HG03571 (cell line): ENCODE measurements at regions not wholly inside any gene's neighbourhood (a gene's known extent, or its start where the extent isn't known, plus 50 kb on each side); places are given as distances from the start of the nearest gene placed in this dataset.

ENCODE experiments used
- ATAC-seq: cut with Tn5 transposase; IDR thresholded peaks from one replicate; pipeline ENCODE4 v1.9.1; 2021; ENCODE audit not compliant: unreplicated experiment

DNA sequence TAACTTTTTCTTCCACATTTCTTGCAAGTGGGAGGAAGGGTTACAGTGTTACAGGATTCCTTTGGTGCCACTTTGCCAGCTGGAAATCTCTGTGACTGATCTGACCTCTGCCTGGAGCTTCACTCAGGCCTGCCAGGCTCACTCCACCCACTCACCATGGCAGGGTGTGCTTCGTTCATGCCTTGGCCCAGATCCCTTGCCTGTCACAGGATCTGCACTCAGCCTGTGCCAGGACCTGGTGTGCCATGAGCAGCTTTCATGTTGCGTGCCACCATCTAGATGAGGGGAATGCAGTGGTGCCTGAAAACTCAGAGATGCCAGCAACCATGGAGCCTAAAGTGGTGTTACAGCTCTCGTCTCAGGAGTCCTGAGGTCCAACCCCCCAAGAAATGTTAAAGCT lies 2596.4 kb downstream of the PCDH7 start:
- no peak for ATAC-seq

DNA sequence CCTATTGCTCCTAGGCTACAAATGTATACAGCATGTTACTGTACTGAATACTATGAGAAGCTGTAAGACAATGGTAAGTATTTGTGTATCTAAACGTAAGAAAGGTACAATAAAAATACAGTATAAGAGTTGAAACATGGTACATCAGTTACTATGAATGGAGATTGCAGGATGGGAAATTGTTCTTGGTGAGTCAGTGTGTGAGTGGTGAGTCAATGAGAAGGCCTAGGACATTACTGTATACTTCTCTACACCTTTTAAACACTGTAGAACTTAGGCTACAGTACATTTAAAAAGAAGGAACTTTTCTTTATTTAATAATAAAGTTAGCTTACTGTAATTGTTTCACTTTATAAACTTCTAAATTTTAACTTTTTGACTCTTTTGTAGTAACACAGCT lies 2603.2 kb downstream of the PCDH7 start:
- no peak for ATAC-seq

DNA sequence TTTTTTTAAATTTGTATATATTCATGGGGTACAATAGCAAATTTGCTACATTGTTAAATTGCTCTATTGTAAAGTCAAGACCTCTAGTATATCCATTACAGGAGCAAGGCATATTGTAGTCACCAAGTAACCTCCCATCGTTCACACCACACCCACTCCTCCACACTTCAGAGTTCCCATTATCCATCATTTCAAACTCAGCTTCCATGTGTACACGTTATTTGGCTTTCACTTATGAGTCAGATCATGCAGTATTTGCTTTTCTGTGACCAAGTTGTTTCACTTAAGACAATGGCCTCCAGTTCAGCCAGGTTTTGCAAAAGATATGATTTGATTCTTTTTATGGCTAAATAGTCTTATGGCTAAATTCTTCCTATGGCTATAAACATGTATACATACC lies 2614.2 kb downstream of the PCDH7 start:
- no peak for ATAC-seq

DNA sequence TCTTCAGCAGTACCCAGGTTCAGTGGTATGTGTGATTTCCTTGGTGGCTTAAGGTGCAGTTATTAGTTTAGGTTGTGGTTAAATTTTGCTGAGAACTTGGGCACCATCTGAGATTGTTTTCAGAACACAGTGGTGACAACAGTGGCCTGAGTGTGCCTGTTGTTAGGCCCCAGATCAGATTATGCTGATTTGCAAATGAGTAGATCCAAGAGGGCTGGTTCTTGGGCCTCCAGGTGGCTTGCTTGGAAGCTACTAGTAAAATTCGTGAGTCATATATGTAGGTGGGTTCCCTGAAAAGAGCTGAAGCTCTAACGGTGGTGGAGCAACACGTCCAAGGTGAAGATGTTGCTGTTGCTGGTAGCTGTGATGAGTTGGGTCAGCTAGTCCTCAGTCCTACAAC lies 2619.6 kb downstream of the PCDH7 start:
- no peak for ATAC-seq

DNA sequence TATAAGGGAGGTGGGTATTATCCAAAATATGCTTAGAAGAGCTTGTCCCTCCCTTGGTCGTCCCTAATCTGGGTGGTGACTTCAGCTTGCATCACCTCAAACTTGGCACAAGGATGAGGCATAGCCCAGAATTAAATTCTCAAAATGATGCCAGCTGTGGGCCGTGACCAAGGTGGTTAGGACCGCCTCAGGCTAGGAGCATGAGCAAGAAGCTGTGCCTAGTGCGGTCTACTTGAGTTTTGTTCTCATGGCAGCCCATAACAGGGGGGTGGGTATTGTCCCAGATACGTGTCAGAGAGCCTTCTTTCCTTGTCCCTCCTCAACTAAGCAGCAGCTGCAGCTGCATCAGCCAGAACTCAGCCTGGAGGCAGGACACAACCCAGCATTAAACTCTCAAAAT lies 2620.0 kb downstream of the PCDH7 start:
- ATAC-seq = no peak

DNA sequence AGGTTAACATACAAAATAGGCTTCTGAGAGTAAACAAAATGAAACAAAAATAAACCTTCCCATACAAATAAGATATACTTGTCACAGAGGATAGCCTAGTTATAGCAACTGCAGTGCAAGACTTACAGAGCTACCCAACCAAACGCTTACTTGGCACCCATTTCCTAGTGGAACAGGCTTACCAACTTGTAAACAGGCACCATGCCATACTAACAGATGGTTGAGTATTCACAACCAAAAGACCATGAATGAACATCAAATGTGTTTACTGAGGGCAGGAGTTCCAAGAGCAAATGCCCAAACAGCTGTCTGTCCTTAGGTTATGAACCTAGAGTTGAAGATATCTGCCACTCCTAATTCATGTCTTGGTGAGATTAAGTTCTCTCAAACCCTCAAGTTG lies 2629.2 kb downstream of the PCDH7 start:
- no peak for ATAC-seq

DNA sequence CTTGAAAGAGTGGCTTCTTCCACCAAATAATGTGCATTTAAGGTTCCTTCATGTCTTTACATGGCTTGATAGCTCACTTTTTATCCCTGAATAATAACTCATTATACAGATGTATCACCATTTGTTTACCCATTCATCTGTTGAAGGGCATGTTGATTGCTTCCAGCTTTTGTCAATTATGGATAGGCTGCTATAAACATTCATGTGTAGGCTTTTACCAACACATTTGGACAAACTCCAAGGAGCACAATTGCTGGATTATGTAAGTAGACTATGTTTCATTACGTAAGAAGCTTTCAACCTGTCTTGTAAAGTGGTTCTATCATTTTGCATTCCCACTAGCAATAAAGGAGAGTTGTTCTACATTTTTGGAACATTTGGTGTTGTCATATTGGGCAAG lies 2637.0 kb downstream of the PCDH7 start:
- ATAC-seq = no peak

- no peak for ATAC-seq
Observed at GRCh38 chr4:33369446-33369845, 2649.3 kb downstream of the PCDH7 start.

DNA sequence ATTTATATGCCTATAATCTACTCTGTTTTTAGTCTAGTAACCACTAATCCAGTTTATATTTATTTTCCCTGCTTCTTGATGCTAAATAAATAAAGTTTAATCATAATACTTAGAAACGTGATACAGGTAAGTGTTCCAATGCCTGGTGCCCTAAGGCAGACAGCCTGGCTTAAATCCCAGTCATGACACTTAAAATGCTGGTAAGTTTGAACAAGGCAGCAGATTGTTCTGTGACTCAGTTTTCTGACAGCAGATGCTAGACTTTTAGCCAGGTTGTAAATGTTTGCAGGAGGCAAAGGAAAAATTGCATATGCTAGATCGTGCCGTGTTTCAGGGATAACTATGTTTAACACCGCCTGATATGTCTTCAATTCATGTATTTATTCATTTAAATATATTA lies 2661.6 kb downstream of the PCDH7 start:
- ATAC-seq = no peak

DNA sequence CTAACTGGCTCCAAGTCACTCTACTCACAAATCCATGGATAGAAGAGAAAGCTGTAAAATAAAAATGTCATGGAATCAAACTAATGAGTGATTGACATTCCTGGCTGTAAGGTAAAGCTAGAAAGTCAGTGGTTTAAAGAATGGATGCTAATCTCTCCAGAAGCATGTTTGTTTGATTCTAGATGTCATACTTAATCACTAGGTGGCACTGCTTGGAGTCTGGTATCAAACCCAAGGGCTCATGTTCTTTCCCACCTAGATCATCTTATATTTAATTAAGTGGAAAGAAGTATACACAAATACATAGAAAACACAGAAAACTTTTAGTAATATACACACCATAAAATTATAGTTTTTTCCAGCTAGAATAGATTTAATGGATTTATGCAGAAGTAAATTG lies 2666.6 kb downstream of the PCDH7 start:
- no peak for ATAC-seq

GRCh38 chr4:33390976-33391375 lies 2670.8 kb downstream of the PCDH7 start:
- no peak for ATAC-seq

GRCh38 chr4:33395731-33396485 lies 2675.7 kb downstream of the PCDH7 start:
- ATAC-seq = no peak

GRCh38 chr4:33400504-33400903 lies 2680.3 kb downstream of the PCDH7 start:
- no peak for ATAC-seq

GRCh38 chr4:33407496-33407895 lies 2687.3 kb downstream of the PCDH7 start:
- ATAC-seq = no peak

DNA sequence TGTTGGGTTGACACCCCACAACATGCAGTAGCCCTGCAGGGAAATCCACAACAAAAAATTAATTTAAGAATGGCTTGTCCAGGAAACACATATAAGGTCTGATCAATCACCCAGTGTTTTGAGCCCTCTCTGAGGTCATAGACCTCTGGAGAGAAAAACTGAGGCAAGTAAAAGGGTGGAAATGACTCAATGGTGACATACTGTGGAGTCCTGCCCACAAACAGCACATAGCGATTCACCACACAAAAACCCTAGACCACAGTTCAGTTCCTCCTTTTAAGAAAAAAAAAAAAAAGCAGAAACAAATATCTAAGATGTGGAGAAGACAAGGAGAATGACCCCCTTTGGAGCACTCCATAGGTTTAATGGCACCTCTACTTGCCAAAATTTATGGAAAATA lies 2691.0 kb downstream of the PCDH7 start:
- ATAC-seq = no peak

- no peak for ATAC-seq
Observed at GRCh38 chr4:33421887-33422286, 2701.7 kb downstream of the PCDH7 start.

DNA sequence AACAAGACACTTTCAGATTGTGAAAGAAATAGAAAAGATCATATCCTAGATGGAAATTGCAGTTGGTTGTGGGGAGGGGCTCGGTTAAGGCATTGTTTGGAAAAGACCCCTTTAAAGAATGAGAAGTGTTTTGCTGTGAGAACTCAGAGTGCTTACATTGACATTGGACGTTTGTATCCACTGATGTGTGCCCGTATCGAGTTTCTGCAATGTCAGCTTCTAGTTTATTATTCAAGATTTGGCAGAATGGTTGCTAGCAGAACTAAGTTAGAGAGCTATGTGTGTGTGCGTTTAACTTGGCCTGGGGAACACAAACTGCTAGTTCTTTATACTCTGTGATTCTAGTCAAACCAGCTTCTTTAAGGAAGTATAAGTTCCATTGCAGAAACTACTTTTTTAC lies 2702.5 kb downstream of the PCDH7 start:
- ATAC-seq = no peak

GRCh38 chr4:33425936-33426335 lies 2705.8 kb downstream of the PCDH7 start:
- no peak for ATAC-seq

DNA sequence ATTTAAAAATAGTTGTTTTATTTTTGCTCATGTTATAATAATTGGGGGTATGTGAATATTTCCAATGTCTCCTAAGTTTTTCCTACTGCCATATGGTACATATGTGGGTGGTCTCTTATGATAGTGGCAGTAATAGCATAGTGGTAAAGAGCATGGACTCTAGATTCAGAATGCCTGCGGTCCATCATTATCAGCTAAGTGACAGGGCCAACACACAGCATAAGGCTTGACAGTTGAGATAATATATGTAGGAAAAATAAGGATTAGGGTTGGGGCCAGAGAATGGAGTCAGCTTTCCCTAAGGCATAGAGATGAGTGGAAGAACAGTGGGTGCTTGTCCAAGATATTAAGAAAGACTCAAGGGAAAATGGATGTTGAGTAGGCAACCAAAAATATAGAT lies 2707.5 kb downstream of the PCDH7 start:
- no peak for ATAC-seq

DNA sequence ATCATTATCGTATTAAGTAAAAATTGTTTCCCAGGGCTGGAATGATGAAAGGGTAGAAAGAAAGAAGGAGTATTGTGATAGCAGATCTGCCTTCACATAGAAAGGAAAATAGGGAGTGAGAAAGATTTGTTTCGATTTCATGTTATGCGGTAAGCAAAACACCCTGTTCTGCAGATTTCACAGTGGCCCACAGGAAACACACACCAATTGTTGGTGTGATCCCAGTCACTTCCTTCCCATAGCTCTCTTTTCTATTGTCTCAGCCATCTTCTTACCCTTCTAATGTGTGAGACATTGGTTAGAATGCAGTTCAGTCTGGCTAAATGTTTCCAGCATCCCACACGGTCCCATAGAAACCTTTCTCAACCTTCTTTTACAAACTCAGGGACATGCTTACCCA lies 2709.8 kb downstream of the PCDH7 start:
- no peak for ATAC-seq

GRCh38 chr4:33437406-33437805 lies 2717.2 kb downstream of the PCDH7 start:
- no peak for ATAC-seq

DNA sequence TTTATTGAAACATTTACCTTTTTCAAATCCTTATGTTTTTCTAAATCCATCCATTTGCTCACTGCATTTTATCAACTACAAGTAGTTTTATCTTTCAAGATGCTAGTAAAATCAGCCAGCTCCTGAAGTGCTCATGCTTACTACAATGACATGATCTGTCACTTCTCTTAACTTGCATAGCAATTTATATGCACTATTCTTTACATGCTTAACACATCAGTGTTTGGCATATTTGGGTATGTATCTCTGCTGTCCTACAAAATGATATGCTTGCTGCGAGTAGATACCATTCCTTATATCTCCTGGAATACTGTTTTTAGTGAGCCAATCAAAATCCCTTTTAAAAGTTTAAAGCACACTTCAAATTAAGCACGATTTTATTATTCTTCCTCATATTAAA lies 2726.8 kb downstream of the PCDH7 start:
- ATAC-seq = no peak

- no peak for ATAC-seq
Observed at GRCh38 chr4:33448948-33449347, 2728.8 kb downstream of the PCDH7 start.
